GM12801 (cell line): ENCODE measurements at regions not wholly inside any gene's neighbourhood (a gene's known extent, or its start where the extent isn't known, plus 50 kb on each side); places are given as distances from the start of the nearest gene placed in this dataset.

Source experiments
- CTCF ChIP-seq: IDR thresholded peaks from one replicate; pipeline ENCODE4 v1.5.1; 2011; ENCODE audit warnings: control low read depth; ENCODE audit not compliant: insufficient read length; ENCODE audit errors: extremely low read depth

GRCh38 chr15:36491912-36492311 lies 87.5 kb upstream of the CDIN1 start:
- TF ChIP-seq CTCF: no peak

- TF ChIP-seq CTCF: no peak
Measured at GRCh38 chr15:36495456-36495991, 83.9 kb upstream of the CDIN1 start.

- no peak for TF ChIP-seq CTCF
Measured at GRCh38 chr15:36497901-36498300, 81.5 kb upstream of the CDIN1 start.

- TF ChIP-seq CTCF: no peak
Measured at GRCh38 chr15:36498401-36498800, 81.0 kb upstream of the CDIN1 start.

- no peak for TF ChIP-seq CTCF
Measured at GRCh38 chr15:36498916-36499315, 80.5 kb upstream of the CDIN1 start.

GRCh38 chr15:36499412-36500389 lies 79.7 kb upstream of the CDIN1 start:
- no peak for TF ChIP-seq CTCF

- peak; percentile 21 for TF ChIP-seq CTCF
Measured at GRCh38 chr15:36501063-36501678, 78.3 kb upstream of the CDIN1 start.
